Sigmoid colon (tissue), 4 donors: ENCODE measurements at regions not wholly inside any gene's neighbourhood (a gene's known extent, or its start where the extent isn't known, plus 50 kb on each side); places are given as distances from the start of the nearest gene placed in this dataset.
"Not testable (repeated sequence)": the region's sequence is repeated elsewhere in the genome, so short reads cannot be mapped to it uniquely, and the experiment has no call there.

Experiments used
- EP300 ChIP-seq, 4 donors: sonication (generic); formaldehyde crosslinking; IDR thresholded peaks; one replicate each; pipeline ENCODE4 v1.6.1; 2017; ENCODE audit warnings: antibody characterized with exemption in 4 of 4
- POLR2A ChIP-seq, 2 donors: fragments of 450-650 bp; IDR thresholded peaks; one replicate each; pipeline ENCODE4 v1.6.1; 2016; ENCODE audit warnings: antibody characterized with exemption in 2 of 2, mild to moderate bottlenecking in 2 of 2, moderate library complexity in 2 of 2
- POLR2AphosphoS5 ChIP-seq, 4 donors: sonication (generic); formaldehyde crosslinking; IDR thresholded peaks; one replicate each; pipeline ENCODE4 v1.6.1; 2017; ENCODE audit warnings: antibody characterized with exemption in 4 of 4
- TF ChIP-seq, protein P1 (sequence below), 4 experiments: fragments of 450-650 bp in 3 of 4; fragments of 200-600 bp in 1 of 4; IDR thresholded peaks; one replicate each; pipeline ENCODE4 v1.5.1; 2016 to 2019; ENCODE audit warnings: antibody characterized with exemption in 4 of 4, mild to moderate bottlenecking in 3 of 4, moderate library complexity in 2 of 4

DNA sequence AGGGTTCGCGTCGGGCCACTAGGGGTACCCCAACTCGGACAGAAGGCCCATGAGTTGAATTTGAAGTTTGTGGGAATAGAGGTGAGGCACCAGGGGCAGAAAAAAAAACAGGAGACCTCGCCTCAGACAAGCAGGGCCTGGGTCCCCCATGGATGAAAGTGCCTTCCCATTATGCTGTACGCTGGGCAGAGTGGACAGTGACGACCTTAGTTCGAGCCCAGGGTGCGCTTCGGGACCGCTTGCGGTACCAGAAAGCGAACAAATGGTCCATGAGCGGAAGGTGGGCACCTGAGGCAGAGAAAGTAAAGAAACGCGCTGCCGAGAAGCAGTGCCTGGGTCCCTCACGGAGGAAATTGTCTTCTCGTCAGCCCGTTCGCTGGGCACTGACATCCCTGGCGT is 400.8 kb upstream of the TPTE start:
- TF ChIP-seq POLR2AphosphoS5, EP300, POLR2A (IDR thresholded peaks at IDR 0.05): not testable (repeated sequence)
- TF ChIP-seq, protein P1, sequence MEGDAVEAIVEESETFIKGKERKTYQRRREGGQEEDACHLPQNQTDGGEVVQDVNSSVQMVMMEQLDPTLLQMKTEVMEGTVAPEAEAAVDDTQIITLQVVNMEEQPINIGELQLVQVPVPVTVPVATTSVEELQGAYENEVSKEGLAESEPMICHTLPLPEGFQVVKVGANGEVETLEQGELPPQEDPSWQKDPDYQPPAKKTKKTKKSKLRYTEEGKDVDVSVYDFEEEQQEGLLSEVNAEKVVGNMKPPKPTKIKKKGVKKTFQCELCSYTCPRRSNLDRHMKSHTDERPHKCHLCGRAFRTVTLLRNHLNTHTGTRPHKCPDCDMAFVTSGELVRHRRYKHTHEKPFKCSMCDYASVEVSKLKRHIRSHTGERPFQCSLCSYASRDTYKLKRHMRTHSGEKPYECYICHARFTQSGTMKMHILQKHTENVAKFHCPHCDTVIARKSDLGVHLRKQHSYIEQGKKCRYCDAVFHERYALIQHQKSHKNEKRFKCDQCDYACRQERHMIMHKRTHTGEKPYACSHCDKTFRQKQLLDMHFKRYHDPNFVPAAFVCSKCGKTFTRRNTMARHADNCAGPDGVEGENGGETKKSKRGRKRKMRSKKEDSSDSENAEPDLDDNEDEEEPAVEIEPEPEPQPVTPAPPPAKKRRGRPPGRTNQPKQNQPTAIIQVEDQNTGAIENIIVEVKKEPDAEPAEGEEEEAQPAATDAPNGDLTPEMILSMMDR (IDR thresholded peaks at IDR 0.05): not testable (repeated sequence)
